GM19452 (cell line): ENCODE measurements at regions not wholly inside any gene's neighbourhood (a gene's known extent, or its start where the extent isn't known, plus 50 kb on each side); places are given as distances from the start of the nearest gene placed in this dataset.

Source experiments
- ATAC-seq: cut with Tn5 transposase; IDR thresholded peaks from one replicate; pipeline ENCODE4 v1.9.1; 2021; ENCODE audit not compliant: unreplicated experiment

DNA sequence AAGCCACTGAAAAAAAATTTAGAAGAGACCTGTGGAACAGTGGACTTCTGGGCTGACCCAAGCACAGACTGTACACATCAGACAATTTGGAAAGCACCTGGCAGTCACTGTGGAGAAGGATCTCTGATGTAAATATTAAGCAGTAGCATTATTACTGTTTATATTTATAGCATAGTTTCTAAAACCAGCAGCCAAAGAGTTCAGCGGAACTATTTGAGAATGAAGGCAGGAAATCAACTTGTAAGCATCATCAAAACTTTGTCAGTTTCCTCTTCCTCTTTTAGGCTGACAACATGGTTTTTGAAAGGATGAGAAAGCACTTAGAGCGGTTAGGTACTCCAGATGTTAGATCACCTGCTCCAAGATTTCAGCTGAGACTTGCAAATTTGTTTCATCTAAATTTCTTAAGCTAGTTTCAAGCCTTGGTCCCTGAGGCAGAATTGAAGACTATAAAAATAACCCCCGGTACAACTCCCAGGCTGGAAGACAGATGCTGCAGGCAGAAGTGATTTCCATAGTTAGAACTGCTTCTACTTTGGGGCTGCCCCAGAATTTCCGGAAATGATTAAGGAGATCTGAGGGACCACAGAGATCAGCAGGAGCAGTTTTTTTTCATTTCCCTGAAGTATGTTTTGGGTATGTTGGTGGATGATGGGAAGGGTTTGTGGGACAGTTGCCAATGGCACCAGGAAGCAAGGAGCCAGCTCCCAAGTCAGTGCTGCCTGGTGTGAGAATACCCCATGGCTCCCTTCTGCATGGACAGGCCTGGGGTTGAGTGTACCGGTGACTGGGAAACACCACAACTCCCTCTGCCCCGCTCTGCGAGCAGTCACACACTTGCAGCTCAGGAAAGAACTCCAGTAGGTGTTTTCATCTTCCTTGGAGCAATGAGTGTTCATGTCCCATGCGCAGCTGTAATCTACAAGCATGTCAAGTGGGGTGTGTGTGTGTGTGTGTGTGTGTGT is 354.5 kb downstream of the NUAK1 start:
- peak; percentile 90 for ATAC-seq

DNA sequence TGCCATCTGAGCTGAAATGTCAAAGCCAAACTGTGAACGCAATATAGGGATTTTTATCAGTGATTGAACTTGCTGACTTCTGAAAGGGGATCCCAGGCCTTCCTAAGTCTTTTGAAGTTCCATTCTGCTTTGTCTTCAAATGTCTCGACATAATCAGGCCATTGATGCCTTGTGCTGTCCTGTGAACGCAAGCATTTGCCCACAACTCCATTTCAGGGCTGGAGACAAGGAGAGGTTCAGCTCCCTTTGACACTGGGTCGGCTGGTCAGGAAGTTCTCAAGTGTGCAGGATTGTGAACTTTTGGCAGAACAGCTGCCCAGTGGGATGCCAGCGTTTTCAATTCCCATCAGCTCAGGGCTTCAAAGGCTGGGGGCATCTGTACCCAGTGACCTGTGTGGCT is 345.3 kb downstream of the NUAK1 start:
- no peak for ATAC-seq

DNA sequence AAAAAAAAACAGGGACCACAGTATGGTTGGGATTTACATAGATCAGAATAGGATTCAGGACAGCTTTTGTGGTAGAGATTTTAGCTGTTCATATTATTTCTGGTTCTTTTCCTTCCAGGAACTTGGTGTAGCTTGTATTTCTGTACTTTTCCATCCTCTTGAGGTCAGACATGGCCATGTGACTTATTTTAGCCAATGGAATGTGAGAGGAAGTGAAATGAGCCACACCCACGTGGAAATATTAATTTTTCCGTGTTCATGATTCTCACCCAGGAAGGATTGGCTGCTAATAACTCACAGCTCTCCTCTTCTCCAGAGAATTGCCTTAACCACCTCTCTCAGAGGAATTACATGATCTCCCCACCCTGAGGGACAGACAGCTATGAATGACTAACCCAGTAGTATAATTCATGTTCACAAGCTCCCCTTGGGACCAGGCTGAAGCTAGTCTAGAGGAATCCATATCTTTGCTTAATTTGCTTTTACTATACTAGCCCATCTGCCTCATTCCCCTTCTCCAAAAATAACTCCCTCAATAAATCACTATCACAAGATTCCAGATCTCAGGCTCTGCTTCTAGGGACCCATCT is 340.4 kb downstream of the NUAK1 start:
- ATAC-seq, result no peak

DNA sequence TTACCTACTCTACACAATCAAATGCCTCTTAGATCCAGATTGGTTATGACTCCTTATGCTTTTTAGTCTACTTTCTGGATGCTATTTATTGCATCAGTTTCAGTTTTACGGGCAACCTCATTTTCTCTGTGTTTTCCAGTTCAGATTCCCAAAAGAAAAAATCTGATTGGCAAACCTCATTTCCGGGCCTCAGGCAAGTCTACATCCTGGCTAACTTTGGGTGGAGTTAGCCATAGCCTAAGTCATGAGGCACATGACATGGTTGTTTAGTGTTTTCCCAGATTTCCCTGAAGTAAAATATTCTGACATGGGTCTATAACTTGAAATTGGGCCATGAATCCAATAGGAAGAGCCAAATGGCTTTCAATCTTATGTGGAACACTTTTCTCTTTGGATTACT is 339.7 kb downstream of the NUAK1 start:
- ATAC-seq, result no peak

DNA sequence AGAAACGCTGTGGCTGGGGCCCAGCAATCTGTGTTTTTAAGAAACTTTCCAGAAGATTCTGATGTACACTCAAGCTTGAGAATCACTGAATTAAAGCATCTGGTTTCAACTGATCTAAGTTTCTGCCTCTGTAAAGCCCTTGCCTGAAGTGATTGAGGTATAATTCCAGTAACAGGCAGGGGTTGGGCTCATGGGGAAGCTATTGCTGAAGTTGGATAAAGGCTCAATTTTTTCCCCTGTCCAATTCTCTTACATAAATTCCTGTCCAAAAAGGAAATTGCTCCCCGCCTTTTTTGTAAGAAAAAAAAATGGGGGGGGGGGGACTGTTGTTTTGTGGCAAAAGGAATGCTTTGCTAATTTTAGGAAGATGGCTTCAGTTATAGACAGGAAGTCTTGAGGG is 337.4 kb downstream of the NUAK1 start:
- no peak for ATAC-seq

DNA sequence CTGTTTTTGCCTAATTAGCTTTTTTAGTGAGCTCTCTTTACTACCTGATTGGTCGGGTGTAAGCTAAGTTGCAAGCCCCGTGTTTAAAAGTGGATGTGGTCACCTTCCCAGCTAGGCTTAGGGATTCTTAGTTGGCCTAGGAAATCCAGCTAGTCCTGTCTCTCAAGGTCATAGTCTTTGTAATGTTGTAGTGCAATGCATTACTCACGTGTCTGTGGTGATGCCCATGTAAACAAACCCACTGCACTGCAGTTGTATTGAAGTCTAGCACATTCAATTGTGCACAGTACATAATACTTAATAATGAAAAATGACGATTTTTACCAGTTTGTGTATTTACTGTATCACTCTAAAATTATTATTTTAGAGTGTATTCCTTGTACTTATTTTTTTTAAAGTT is 335.5 kb downstream of the NUAK1 start:
- ATAC-seq, result no peak

DNA sequence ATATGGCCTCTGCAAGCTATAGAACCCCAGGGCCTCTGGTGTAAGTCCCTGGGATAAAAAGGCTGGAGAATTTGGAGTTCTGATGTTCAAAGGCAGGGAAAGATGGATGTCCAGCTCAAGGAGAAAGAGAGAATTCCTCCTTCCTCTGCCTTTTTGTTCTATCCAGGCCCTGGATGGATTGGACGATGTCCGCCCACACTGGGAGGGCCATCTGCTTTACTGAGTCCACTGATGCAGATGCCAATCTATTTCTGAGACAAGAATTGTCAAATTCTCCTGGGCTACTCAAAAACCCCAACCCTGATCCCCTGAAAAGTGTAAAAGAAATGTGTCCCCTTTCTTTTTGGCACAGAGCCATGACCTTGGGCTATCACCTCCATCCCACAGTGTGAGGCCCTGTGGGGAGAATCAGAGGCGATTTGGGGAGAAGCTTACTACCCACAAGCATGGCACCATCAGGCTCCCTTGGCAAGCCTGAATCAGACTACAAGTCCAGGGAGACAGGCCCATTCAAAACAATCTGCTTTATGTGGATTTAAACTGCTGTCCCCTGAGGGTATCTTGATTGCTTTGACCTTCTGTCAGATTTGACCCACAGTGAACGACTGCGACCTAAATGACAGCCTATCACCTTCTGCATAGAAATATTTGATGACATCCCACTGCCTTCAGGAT is 334.0 kb downstream of the NUAK1 start:
- ATAC-seq, result no peak

DNA sequence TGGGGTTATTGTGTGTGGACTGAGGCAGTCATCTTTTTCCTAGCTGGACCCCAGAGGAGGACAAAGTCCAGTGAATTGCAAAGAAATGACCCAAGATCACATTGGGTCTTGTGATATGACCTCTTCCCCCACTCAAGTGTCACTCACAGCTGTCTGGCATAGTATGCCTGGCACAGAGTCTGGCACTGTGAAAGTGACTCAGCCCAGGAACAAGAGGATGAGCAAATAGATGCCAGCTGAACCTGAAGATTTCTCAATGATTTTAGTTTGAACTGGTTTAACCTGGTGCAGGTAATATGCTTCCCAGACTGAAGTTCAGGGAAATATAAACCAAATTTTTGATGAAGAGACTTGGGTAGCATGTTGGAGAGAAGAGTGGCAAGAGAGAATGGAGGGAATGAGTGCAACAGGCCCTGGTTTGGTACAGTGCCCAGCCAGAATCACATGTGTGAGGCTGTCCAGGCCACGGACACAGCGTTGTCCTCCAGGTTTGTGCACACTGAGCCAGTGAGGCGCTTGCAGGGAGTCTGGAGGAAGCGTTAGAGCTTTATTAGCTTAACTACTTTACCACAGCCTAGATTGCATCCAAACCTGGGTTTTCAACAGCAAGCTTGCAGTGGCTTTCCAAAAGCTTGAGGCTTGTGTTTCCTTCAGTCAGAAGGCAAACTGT is 332.9 kb downstream of the NUAK1 start:
- no peak for ATAC-seq

DNA sequence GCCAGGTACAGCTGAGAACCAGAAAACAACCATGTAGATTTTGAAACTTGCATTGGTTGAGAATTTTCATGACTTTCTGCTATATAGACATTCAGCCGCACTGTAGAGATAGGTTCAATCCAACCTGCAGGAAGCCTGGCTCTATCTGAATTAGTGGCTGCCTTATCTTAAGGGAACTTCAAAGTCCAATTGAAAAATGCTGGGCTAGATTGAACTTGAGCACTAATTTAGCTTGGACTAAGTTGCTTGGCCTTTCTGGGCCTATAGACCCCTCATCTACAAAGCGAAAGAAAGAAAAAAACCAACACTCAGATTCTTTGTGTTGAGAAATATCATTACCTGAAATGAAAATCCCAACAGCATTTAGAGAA is 332.4 kb downstream of the NUAK1 start:
- no peak for ATAC-seq

DNA sequence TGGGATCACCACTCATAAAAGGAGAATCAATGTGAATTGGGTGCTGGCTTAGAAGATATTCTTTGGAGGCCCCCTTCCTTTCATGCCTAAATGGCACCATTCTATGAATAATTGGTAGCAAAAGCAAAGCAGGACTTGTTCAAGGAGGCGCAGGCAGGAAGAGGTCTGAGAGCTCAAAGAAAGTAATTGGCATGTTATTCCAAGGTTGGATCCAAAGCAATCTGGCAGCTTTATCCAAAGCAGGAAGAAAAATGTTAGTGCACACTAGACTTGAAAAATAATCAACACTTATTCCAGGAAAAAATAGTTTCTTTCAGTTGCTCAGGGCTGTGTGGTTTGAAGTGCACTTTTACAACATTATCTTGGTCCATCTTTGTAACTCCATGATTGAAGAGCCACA is 326.4 kb downstream of the NUAK1 start:
- ATAC-seq, result no peak

DNA sequence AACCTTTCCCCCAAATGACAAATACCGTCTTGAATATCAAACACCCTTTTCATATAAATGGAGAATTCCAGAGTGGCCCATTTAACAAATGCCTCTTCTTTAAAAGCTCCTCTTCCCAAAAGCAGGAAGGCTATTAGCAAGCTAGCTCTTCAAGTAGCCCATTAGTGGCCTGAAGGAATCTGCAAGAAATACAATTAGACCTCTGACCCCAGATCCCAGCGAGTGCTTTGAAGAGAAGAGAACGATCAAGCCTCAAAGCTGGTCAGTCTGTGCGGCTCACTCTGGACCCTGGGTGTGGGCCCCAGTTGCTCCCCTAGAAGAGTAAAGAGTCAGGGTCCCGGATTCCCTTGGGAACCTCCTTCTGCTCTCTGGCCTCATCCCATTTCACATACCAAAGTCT is 325.6 kb downstream of the NUAK1 start:
- ATAC-seq, result no peak

DNA sequence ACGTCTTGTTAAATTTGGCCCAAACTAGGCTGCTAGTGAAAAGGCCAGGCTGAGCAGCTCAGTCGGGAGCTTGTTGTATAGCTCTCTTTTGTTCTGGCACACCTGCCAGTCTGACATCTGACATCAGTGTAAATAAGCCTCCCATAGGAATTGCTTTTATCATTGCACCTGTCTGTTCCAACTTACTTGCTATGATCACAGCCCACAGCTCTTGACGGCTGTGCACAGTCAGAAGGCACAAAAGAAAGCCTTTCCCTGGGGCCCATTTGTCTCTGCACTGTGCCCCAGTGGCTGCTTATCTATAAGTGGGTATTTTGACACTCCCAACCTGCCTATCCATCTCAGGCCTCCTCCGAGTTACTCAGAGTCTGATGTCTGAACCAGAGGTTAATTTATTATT is 324.5 kb downstream of the NUAK1 start:
- ATAC-seq, result no peak

DNA sequence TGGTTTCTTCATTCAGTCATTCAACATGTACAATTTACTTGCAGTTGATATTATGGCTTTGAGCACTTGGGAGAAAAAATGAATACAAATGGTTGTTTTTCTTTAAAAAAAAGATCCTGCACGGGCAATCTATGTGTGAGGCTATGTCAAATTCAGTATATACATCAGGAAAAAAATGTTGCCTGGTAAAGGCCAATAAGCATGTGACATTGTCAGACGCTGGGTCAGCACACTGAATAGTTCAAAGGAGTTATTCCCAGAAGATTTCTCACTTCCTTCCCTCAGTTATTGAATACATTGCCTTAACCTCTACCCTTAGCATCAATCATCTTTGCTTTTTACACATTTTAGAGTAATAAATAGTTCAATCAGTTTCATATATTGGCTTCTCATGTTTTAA is 319.2 kb downstream of the NUAK1 start:
- ATAC-seq, result no peak

DNA sequence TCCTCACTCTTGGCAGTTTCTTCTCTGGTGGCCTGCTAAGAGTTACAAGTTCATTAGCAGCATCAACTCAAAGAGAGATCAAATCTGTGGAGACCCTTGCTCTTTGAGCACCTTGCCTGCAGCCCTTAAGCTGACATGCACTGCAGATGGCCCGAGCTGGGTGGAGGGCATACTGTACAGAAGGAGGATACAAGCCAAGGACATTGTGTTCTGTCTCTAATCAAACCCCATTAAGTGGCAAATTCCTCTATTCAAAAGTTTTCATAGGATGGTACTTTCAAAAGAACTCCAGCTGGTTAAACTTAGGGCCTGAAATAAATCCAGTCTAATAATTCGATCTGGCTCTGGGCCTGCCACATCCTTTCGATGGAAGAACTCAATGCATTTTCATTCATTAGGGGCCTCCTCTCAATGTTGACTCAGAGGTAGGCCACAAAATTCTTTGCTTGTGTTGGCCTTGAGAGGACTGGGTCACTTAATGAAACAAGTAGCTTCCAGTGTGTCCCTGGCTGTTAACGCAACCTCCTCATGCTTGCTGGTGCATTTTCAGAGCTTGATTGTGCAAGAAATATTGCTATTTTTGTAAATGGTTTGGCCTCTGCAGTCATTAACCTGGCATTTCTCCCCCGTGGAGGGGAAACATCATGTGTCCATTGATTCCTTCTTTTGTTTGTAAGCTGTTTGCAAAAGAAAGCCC is 318.2 kb downstream of the NUAK1 start:
- no peak for ATAC-seq

DNA sequence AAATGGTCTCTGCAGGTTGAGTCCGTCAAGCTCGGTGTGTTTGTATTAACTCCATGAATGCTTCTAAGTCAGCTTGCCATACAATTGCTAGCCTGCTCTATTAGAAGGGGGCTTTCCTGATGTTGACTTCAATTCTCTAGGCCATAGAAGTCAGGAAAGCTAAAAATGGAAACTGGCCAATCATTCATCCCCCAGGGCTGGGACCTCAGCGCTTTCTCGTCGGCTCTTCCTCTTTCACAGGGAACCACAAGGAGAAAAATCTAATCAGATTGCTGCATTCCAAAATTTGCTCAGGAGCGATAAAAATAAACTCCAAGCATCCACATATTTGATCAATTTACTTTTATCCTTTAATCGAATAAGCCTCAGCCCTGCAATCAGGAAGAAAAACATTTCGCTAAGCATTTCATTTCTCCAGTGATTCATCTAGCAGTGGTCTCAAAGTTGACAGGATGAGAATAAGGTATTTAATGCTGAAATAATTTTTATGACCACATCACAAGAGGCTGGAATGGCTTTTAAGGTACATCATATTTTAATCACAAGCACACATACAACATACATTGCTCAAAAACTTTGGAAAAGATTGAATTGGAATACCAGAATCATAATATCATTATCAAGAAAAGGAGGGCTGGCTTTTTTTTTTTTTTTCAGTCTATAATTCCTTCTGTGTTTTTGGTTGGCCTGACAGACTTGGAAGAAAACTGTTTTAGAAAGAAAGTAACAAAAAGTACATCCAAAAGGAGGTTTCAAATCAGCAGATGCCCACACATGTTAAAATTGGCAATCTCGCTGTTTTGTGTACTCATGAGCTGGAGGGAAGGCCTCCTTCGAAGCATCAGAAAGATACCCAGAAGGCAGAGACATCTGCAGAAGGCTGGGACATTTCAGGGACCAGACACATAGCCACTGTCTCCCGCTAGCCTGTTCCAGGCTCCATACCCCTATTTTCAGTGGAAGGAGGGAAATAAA is 316.3 kb downstream of the NUAK1 start:
- ATAC-seq, result no peak

DNA sequence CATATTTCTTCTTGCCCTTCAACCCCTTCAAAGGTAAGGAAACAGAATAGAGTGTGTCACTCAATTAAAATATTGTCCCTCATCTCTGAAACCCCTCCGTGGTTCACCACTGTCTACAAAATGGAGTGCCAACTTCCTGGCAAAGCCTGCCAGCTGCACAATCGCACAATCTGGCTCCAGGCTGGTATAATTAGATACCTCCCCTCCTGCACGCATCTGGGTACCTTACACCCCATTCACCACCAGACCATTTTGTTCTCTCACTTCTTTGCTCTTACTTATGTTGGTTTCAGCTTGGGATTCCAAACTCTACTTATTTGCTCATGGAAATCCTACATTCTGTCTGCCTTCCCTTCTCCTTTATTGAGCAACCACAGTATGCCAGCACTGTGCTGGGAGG is 314.9 kb downstream of the NUAK1 start:
- ATAC-seq, result no peak

DNA sequence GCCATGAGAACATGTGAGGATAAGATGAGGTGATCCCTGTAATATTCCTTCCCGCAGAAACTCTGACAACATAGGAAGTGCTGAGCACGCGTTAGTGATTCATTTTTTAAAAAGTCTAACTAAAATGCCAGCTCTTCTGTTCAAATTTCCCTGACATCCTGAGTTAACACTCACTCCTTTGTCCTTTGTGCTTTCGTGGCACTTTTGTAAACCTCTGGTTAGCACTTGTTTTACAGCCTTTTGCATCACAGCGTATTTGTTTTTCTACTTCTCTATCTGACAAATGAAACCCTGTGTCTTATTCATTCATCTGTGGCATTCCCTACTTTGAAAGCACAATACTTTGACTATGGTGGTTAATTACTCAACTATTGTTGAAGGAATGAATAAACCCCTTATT is 313.6 kb downstream of the NUAK1 start:
- no peak for ATAC-seq

DNA sequence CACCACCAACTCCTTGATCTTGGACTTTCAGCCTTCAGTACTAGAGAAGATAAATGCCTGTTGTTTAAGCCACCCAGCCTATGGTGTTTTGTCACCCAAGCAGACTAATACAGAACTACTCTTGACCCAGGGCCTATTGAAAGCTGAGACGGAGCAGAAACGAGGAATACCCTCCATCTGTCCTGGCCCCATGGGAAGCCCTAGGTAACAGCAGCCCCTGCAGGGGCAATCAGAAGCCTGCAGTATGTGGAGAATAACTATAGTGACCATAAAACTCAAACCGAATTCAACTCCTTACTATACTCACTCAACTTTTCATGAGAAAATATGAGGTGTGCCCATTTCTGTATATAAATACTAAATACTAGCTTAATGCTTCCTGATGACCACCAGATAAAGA is 307.4 kb downstream of the NUAK1 start:
- no peak for ATAC-seq

DNA sequence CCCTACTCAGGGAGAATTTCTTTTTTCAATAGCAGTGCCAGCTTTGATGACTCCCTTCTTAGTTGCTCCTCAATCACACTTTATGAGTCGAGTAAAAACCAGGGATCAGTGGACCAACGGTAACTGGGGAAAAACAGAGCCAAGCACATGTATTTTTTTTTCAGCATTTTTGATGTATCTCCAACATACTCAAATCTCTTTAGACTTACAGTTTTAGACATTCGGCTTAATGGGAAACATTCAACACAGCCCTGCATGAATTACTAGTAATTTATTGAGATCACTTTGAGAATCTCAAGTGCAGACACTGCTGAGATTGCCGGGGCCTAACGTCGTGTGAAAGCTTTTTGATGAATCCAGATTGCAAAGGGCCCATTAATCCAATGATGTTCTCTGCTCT is 306.7 kb downstream of the NUAK1 start:
- no peak for ATAC-seq

DNA sequence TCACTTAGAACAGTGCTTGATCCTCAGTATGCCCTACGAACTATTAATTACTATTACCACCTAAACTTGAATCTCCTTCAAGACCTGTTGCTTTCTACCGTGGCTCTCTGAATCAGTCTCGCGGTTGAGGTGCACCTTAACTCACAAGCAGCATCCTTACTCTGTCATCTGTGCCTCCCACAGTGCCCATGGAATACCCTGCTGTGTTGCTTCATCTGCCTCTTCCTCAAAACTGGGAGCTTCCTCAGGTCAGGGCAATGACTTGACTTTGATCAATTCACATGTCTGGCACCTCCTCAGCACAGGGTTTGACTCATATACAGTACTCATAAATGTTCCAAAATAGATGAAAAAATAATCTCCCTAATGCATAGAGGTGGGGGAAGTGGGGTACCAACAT is 305.9 kb downstream of the NUAK1 start:
- ATAC-seq, result no peak
